ENCODE measurements at regions not wholly inside any gene's neighbourhood (a gene's known extent, or its start where the extent isn't known, plus 50 kb on each side); places are given as distances from the start of the nearest gene placed in this dataset.

DNA sequence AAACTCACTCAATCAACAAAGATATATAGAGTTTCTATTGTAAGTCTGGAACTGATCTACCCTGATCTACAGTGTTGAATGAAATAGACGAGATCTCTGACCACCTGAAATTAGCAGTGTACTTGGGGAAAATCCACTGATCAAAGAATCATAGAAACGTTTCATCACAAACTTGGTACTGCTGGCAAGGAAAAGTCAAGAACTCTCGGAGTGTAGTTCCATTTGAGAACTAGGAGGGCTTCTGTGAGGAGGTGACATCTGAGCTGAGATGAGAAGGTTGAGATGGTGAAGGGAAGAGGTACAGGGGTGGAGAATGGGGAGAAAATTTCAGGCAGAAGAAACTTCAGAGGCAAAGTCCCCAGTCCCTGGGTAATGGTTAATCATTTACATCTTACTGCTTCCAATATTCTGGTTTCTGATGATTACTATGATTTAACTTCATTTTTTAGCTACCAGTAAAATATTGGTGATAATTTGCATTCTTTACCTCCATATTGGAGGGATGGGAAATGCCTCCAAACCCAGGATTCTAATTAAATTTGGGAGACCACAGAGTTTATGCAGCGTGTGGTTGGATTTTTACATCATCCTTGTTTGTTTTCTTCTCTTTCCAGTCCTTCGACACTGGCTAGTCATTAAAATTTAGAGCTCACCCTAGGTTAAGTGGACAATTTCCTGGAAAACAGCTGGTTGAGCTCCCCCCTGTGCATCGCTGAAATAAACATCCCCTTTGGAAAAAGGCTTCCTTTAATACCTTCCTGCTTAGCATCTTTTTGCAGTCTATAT is 191.9 kb downstream of the BCAS1 start:
- TF ChIP-seq, protein P1, sequence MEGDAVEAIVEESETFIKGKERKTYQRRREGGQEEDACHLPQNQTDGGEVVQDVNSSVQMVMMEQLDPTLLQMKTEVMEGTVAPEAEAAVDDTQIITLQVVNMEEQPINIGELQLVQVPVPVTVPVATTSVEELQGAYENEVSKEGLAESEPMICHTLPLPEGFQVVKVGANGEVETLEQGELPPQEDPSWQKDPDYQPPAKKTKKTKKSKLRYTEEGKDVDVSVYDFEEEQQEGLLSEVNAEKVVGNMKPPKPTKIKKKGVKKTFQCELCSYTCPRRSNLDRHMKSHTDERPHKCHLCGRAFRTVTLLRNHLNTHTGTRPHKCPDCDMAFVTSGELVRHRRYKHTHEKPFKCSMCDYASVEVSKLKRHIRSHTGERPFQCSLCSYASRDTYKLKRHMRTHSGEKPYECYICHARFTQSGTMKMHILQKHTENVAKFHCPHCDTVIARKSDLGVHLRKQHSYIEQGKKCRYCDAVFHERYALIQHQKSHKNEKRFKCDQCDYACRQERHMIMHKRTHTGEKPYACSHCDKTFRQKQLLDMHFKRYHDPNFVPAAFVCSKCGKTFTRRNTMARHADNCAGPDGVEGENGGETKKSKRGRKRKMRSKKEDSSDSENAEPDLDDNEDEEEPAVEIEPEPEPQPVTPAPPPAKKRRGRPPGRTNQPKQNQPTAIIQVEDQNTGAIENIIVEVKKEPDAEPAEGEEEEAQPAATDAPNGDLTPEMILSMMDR (conservative IDR thresholded peaks at IDR 0.05; ENCODE audit: low read depth): no peak
- ChIA-PET POLR2A (ENCODE audit: low non-redundant PET) (no interaction called here), CTCF (interaction anchor here (0.6 kb wide), 2 partner anchors 22 to 62 kb away, joined by 3 to 4 read pairs; no protein-coding TSS in a partner anchor)
- DNase-seq (ENCODE audit: low spot score): no peak
- no peak overlapping the region for H3K27ac ChIP-seq

DNA sequence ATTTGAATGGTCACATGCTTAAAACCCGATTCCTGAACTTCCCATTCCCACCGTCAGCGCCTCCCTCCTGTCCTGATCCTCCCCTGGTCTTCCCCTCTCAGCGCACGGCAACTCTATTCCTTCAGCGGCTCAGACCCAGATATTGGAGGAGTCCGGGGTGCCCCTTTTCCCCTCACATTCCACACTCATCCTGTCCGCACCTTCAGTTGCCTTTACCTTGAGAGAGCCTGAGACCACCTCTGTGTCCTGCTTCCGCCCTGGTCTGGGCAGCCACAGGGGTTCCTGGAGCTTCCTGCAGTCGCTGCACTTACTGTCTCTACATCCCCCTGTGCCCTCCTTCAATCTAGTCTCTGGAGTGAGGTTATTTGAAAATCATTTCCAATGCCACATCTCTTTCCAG is 193.4 kb downstream of the BCAS1 start:
- no peak overlapping the region for H3K27ac ChIP-seq
- POLR2A ChIA-PET (ENCODE audit: low non-redundant PET): no interaction called here
- no peak for DNase-seq (ENCODE audit: low spot score)
- TF ChIP-seq, protein P1 (conservative IDR thresholded peaks at IDR 0.05; ENCODE audit: low read depth): no peak
- CTCF ChIA-PET: no interaction called here

DNA sequence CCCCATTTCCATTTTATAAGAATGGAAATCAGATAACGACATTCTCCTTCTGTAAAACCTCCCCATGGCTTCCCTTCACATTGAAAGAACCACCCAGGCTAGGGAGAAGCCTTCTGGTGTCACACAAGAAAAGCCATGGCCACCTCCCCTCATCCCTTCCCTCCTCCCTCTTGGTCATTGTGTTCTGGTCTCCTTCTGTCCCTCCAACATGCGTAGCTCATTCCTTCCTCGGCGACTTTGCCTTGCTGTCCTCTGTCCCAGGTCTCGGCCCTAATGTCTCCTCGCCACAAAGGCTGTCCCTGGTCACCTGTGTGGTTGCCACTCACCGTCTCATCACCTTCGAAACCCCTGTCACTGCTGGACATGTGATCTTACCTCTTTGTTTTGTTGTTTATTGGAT is 193.9 kb downstream of the BCAS1 start:
- DNase-seq (ENCODE audit: low spot score): no peak

DNA sequence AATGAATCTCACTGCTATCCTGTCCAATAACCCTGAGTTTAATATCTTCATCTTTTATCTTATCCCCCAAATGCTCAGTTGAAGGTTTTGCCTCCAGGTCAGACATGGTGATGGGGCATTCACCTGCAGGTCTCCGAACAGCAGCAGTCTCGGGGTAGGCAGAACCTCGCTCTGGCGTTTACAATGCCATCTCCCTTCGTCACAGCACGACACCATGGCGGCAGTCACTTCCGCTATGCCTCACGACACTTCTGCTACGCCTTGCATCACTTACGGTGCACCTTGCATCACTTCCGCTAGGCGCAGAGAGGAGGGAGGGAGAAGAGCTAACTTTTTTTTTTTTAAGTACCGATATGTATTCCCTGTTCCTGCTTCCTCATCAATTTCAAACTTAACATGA is 194.9 kb downstream of the BCAS1 start:
- TF ChIP-seq, protein P1 (conservative IDR thresholded peaks at IDR 0.05; ENCODE audit: low read depth): no peak
- ChIA-PET CTCF (no interaction called here), POLR2A (ENCODE audit: low non-redundant PET) (no interaction called here)
- no peak for DNase-seq (ENCODE audit: low spot score)
- no peak overlapping the region for H3K27ac ChIP-seq

More for the DNA sequence above, 193.9 kb downstream of the BCAS1 start:
- ChIA-PET POLR2A (ENCODE audit: low non-redundant PET) (no interaction called here), CTCF (no interaction called here)
- TF ChIP-seq, protein P1 (conservative IDR thresholded peaks at IDR 0.05; ENCODE audit: low read depth): no peak
- no peak overlapping the region for H3K27ac ChIP-seq

DNA sequence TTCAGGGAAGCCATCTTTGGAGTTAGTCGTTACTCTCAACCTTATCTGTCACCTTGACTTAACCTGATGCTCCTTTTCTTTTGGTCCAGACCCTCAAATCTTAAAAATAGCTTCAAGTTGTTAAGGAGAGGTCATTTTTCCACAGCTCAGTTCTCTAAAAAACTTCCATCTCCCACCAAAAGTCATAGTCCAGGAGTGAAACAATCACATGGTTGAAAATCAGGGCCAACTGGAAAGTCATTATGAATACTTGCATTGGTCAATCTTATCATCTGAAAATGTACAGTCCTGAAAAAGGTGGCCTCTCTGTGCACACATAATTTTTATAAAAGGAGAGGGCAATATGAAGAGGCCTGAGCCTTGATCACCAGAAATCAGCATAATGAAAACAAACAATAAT is 195.7 kb downstream of the BCAS1 start:
- ChIA-PET CTCF (no interaction called here), POLR2A (ENCODE audit: low non-redundant PET) (no interaction called here)
- TF ChIP-seq, protein P1 (conservative IDR thresholded peaks at IDR 0.05; ENCODE audit: low read depth): no peak
- no peak overlapping the region for H3K27ac ChIP-seq
- DNase-seq (ENCODE audit: low spot score): no peak

DNA sequence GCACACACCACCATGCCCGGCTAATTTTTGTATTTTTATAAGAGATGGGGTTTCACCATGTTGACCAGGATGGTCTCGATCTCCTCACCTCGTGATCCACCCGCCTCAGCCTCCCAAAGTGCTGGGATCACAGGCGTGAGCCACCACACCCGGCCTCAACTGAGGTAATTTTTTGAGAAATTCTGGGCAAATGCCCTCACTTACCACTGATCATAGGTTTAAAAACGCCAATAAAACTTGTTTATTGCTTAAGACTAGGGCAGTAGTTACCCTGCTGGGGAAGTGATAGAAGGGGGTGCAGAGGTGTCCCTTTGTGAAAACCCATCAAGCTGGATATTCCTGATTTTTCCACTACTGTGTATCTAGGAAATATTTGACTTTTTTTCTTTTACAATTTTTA is 196.3 kb downstream of the BCAS1 start:
- TF ChIP-seq, protein P1 (conservative IDR thresholded peaks at IDR 0.05; ENCODE audit: low read depth): no peak
- CTCF ChIA-PET: interaction anchor here (0.7 kb wide), 1 partner anchor 11 kb away, joined by 3 read pairs; no protein-coding TSS in a partner anchor
- POLR2A ChIA-PET (ENCODE audit: low non-redundant PET): no interaction called here
- no peak overlapping the region for H3K27ac ChIP-seq
- DNase-seq (ENCODE audit: low spot score): no peak

Data from RWPE1 (cell line).